ENCODE measurements at regions not wholly inside any gene's neighbourhood (a gene's known extent, or its start where the extent isn't known, plus 50 kb on each side); places are given as distances from the start of the nearest gene placed in this dataset.

DNA sequence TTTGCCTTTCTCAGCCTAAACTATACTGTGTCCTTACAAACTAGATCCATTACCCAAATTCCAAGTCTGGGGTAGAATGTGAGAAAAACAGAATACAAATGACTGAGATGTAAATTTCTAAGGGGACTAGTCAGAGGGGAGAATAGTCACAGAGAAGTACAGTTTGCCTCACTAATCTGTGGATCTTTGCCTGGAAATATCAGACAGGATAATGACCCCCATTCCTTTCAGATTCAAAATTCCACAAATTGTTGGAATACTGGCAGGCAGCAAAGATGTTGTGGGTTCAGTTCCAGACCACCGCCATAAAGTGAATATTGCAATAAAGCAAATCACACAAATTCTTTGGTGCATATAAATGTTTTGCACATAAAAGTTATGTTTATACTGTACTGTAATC is 762.8 kb upstream of the NR2F2 start:
- TF ChIP-seq CTCF (IDR thresholded peaks at IDR 0.05) (no peak), POLR2A (IDR thresholded peaks at IDR 0.05) (no peak), POLR2AphosphoS5 (IDR thresholded peaks at IDR 0.05) (no peak)
